OCI-LY1 (cell line): ENCODE measurements at regions not wholly inside any gene's neighbourhood (a gene's known extent, or its start where the extent isn't known, plus 50 kb on each side); places are given as distances from the start of the nearest gene placed in this dataset.

Experiments
- H2AFZ ChIP-seq: fragments of 200-600 bp; sonication (generic), shearing (Covaris generic); 2 replicates; pipeline ENCODE4 v1.6.0; 2014; ENCODE audit warnings: antibody characterized with exemption, mild to moderate bottlenecking, low read length
- H3F3A ChIP-seq: fragments of 200-600 bp; sonication (generic), shearing (Covaris generic); 2 replicates; pipeline ENCODE4 v1.6.0; 2014; ENCODE audit warnings: mild to moderate bottlenecking, antibody characterized with exemption, low read length, moderate library complexity; ENCODE audit not compliant: insufficient read depth
- H3K27ac ChIP-seq: fragments of 200-600 bp; sonication (generic); 2 replicates; pipeline ENCODE4 v1.5.1; 2014; ENCODE audit warnings: low read length, mixed run types, mild to moderate bottlenecking, low read depth; ENCODE audit not compliant: poor library complexity, severe bottlenecking
- H3K27me3 ChIP-seq: fragments of 200-600 bp; sonication (generic); 2 replicates; pipeline ENCODE4 v1.6.0; 2014; ENCODE audit warnings: antibody characterized with exemption, mild to moderate bottlenecking, low read length, moderate library complexity; ENCODE audit not compliant: insufficient read depth
- H3K36me3 ChIP-seq: fragments of 200-600 bp; sonication (generic); 2 replicates; pipeline ENCODE4 v1.6.1; 2014; ENCODE audit warnings: mild to moderate bottlenecking, antibody characterized with exemption, low read length, moderate library complexity, mixed read lengths; ENCODE audit not compliant: insufficient read depth
- H3K4me1 ChIP-seq: fragments of 200-600 bp; sonication (generic); 2 replicates; pipeline ENCODE4 v1.5.1; 2014; ENCODE audit warnings: mild to moderate bottlenecking, low read length, moderate library complexity; ENCODE audit not compliant: insufficient read depth, severe bottlenecking
- H3K4me2 ChIP-seq: fragments of 200-600 bp; sonication (generic), shearing (Covaris generic); 2 replicates; pipeline ENCODE4 v1.6.1; 2014; ENCODE audit warnings: low read length
- H3K4me3 ChIP-seq: fragments of 200-600 bp; sonication (generic); 2 replicates; pipeline ENCODE4 v1.5.1; 2014; ENCODE audit warnings: low read length, low read depth, mild to moderate bottlenecking, mixed read lengths; ENCODE audit not compliant: poor library complexity, severe bottlenecking
- H3K79me2 ChIP-seq: fragments of 200-600 bp; shearing (Covaris generic); 2 replicates; pipeline ENCODE4 v1.6.1; 2016; ENCODE audit warnings: mixed run types, low read length, mixed read lengths; ENCODE audit not compliant: insufficient read depth
- H3K9ac ChIP-seq: fragments of 200-600 bp; sonication (generic), shearing (Covaris generic); 2 replicates; pipeline ENCODE4 v1.6.1; 2014; ENCODE audit warnings: mild to moderate bottlenecking, low read length, mixed read lengths
- H3K9me2 ChIP-seq: fragments of 200-600 bp; sonication (generic), shearing (Covaris generic); 2 replicates; pipeline ENCODE4 v1.6.1; 2014; ENCODE audit warnings: low read depth, mild to moderate bottlenecking, low read length, mixed read lengths
- H3K9me3 ChIP-seq: fragments of 200-600 bp; shearing (Covaris generic); 2 replicates; pipeline ENCODE4 v1.6.1; 2014; ENCODE audit warnings: low read length, mixed read lengths
- H4K20me1 ChIP-seq: fragments of 200-600 bp; sonication (generic), shearing (Covaris generic); 2 replicates; pipeline ENCODE4 v1.6.0; 2016; ENCODE audit warnings: mild to moderate bottlenecking, low read length; ENCODE audit not compliant: insufficient read depth
- CTCF ChIP-seq: fragments of 200-600 bp; sonication (generic), shearing (Covaris generic); IDR thresholded peaks from 2 replicates; pipeline ENCODE4 v1.5.1; 2017; ENCODE audit warnings: mild to moderate bottlenecking, antibody characterized with exemption, low read length, moderate library complexity, mixed read lengths
- EZH2 ChIP-seq: fragments of 200-600 bp; sonication (generic), shearing (Covaris generic); IDR thresholded peaks from 2 replicates; pipeline ENCODE4 v1.8.0; 2017; ENCODE audit warnings: borderline replicate concordance, mixed run types, mild to moderate bottlenecking, antibody characterized with exemption, low read length, moderate library complexity, mixed read lengths

GRCh38 chr13:48910686-48911085 lies 65.0 kb upstream of the FNDC3A start:
- H2AFZ ChIP-seq: no peak overlapping the region
- no peaks in the 10 kb centered on the region for H3K79me2 ChIP-seq
- no peaks in the 10 kb centered on the region for H3F3A ChIP-seq
- TF ChIP-seq EZH2 (no peak), CTCF (no peak)
- no peak overlapping the region for H3K4me2 ChIP-seq
- no peak overlapping the region for H3K9ac ChIP-seq
- no peak overlapping the region for H3K27ac ChIP-seq
- H3K4me1 ChIP-seq: no peaks in the 10 kb centered on the region
- no peaks in the 10 kb centered on the region for H3K9me2 ChIP-seq
- no peaks in the 10 kb centered on the region for H3K27me3 ChIP-seq
- H4K20me1 ChIP-seq: no peaks in the 10 kb centered on the region
- no peaks in the 10 kb centered on the region for H3K36me3 ChIP-seq
- no peak overlapping the region for H3K4me3 ChIP-seq
- H3K9me3 ChIP-seq: no peaks in the 10 kb centered on the region

- TF ChIP-seq CTCF: no peak
- TF ChIP-seq EZH2: no peak
- H3K27ac ChIP-seq: no peak overlapping the region
- H3K9me3 ChIP-seq: no peaks in the 10 kb centered on the region
- no peak overlapping the region for H3K9ac ChIP-seq
- no peak overlapping the region for H3K4me2 ChIP-seq
- no peaks in the 10 kb centered on the region for H3K9me2 ChIP-seq
- H3K79me2 ChIP-seq: no peaks in the 10 kb centered on the region
- H2AFZ ChIP-seq: no peak overlapping the region
- H3K36me3 ChIP-seq: no peaks in the 10 kb centered on the region
- H3F3A ChIP-seq: no peaks in the 10 kb centered on the region
- no peaks in the 10 kb centered on the region; the same call in 1 of the 2 replicates for H3K27me3 ChIP-seq
- H4K20me1 ChIP-seq: no peaks in the 10 kb centered on the region
- no peak overlapping the region for H3K4me3 ChIP-seq
- no peaks in the 10 kb centered on the region for H3K4me1 ChIP-seq
These were observed 56.0 kb upstream of the FNDC3A start for GRCh38 chr13:48919751-48920150.

GRCh38 chr13:48920730-48921129 lies 55.0 kb upstream of the FNDC3A start:
- H3F3A ChIP-seq: no peaks in the 10 kb centered on the region
- no peaks in the 10 kb centered on the region for H3K9me2 ChIP-seq
- H4K20me1 ChIP-seq: no peaks in the 10 kb centered on the region
- no peak overlapping the region for H3K27ac ChIP-seq
- no peaks in the 10 kb centered on the region for H3K4me1 ChIP-seq
- no peak overlapping the region for H3K4me2 ChIP-seq
- no peaks in the 10 kb centered on the region for H3K36me3 ChIP-seq
- no peak overlapping the region for H3K9ac ChIP-seq
- no peak overlapping the region for H2AFZ ChIP-seq
- H3K27me3 ChIP-seq: no peaks in the 10 kb centered on the region; the same call in 1 of the 2 replicates
- no peaks in the 10 kb centered on the region for H3K9me3 ChIP-seq
- no peaks in the 10 kb centered on the region for H3K79me2 ChIP-seq
- no peak overlapping the region for H3K4me3 ChIP-seq
- no peak for TF ChIP-seq EZH2
- no peak for TF ChIP-seq CTCF
